Spleen (tissue), 11 donors: ENCODE measurements at regions not wholly inside any gene's neighbourhood (a gene's known extent, or its start where the extent isn't known, plus 50 kb on each side); places are given as distances from the start of the nearest gene placed in this dataset.

Source experiments
- DNase-seq: peaks from one replicate; pipeline ENCODE4 v3.0.0-alpha.2; 2020
- H3K27ac ChIP-seq, 8 donors: fragments of 200-600 bp; sonication (generic) in 7 of 8; 1 replicate in 4 of 8; 2 replicates in 4 of 8; pipeline versions ENCODE4 v1.5.0 to v1.8.0; 2016 to 2021; ENCODE audit warnings: inconsistent platforms in 4 of 8, mild to moderate bottlenecking in 4 of 8, moderate library complexity in 1 of 8
- H3K27me3 ChIP-seq, 7 donors: fragments of 200-600 bp; sonication (generic) in 6 of 7; replicated peaks in 1 of 7; 1 replicate in 4 of 7; 2 replicates in 3 of 7; pipeline versions ENCODE4 v1.5.0 to v1.8.0; 2016 to 2021; ENCODE audit warnings: inconsistent platforms in 3 of 7, mild to moderate bottlenecking in 1 of 7
- H3K36me3 ChIP-seq, 6 donors: fragments of 200-600 bp; sonication (generic) in 5 of 6; 1 replicate in 4 of 6; 2 replicates in 2 of 6; pipeline versions ENCODE4 v1.5.0 to v1.8.0; 2016 to 2021; ENCODE audit warnings: inconsistent platforms in 2 of 6
- H3K4me1 ChIP-seq, 6 donors: fragments of 200-600 bp; sonication (generic) in 5 of 6; 1 replicate in 3 of 6; 2 replicates in 3 of 6; pipeline versions ENCODE4 v1.5.0 to v1.8.0; 2016 to 2021; ENCODE audit warnings: inconsistent platforms in 3 of 6
- H3K4me3 ChIP-seq, 8 donors: fragments of 200-600 bp; sonication (generic) in 7 of 8; 1 replicate in 4 of 8; 2 replicates in 4 of 8; pipeline versions ENCODE4 v1.5.0 to v1.8.0; 2016 to 2021; ENCODE audit warnings: inconsistent platforms in 4 of 8, mild to moderate bottlenecking in 4 of 8, moderate library complexity in 2 of 8
- H3K9me3 ChIP-seq, 8 donors: fragments of 200-600 bp; sonication (generic) in 7 of 8; 1 replicate in 4 of 8; 2 replicates in 4 of 8; pipeline versions ENCODE4 v1.5.0 to v1.8.0; 2016 to 2021; ENCODE audit warnings: inconsistent platforms in 4 of 8
- POLR2A ChIP-seq, 3 donors: fragments of 450-650 bp; IDR thresholded peaks; one replicate each; pipeline ENCODE4 v1.5.1; 2017; ENCODE audit warnings: antibody characterized with exemption in 3 of 3, mild to moderate bottlenecking in 1 of 3
- POLR2AphosphoS5 ChIP-seq, 3 donors: sonication (generic); formaldehyde crosslinking; IDR thresholded peaks; one replicate each; pipeline ENCODE4 v1.5.1; 2017; ENCODE audit warnings: antibody characterized with exemption in 3 of 3
- WGBS, 5 donors: extraction: QIAGEN DNeasy Blood & Tissue Kit in 3 of 5; methylation state at CpG; one replicate each; pipeline versions ENCODE4 v1.1.5 to v1.1.7; 2013 to 2018; 5-methylcytosine and 5-hydroxymethylcytosine counted together
- intact Hi-C: fragments of 100-400 bp; cut with DNase I; formaldehyde crosslinking; loops from one replicate; pipeline ENCODE4 v1.15.0; 2023; ENCODE audit warnings: low total_unique reads
- TF ChIP-seq, protein P1 (sequence below), 11 experiments: fragments of 200-600 bp in 7 of 11; fragments of 450-650 bp in 4 of 11; sonication (generic) in 4 of 11; IDR thresholded peaks in 8 of 11; conservative IDR thresholded peaks in 3 of 11; 1 replicate in 7 of 11; 2 replicates in 4 of 11; pipeline versions ENCODE4 v1.4.0 to v1.8.0; 2016 to 2021; ENCODE audit warnings: antibody characterized with exemption in 11 of 11, inconsistent platforms in 4 of 11, mild to moderate bottlenecking in 1 of 11
- donor health status: healthy with polysubstance abuse.
- donor health status: DM: no; HTN: no; CAD: no; lungs with moderate emphysema.
- donor health status: DM: no; HTN: no; CAD: no.
- donor health status: Bipolar disorder and iron deficiency.
- donor health status: healthy.
- donor health status: DM: no; HTN: no; CAD: no.
- donor health status: DM: yes; HTN: yes; CAD: no.

DNA sequence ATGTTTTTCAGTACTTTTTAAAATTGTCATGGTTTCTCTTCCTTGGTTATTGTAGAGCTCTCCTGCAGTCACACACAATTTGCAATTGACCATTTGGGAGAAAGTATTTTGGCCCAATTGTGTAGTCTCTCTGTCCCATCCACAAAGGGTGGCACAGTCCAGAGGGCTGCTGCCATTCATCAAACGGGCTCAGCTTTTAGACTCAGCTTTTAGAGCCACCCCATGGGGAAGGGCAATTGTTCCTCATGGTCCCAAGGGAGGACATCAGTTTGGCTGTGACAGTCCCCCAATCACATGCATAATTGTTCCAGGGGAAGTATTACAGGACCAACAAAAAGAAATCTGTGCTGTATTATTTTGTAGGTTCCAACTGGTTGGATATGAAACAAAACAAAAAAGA lies 207.6 kb downstream of the ZNF462 start:
- H3K4me3 ChIP-seq = no peak overlapping the region
- no peaks in the 10 kb centered on the region for H3K27me3 ChIP-seq
- DNase-seq = no peak
- no peaks in the 10 kb centered on the region for H3K4me1 ChIP-seq
- no peaks in the 10 kb centered on the region for H3K36me3 ChIP-seq
- intact Hi-C loops = no loop called here
- no peak overlapping the region for H3K27ac ChIP-seq
- 46 to 69% (median 67%) methylated on average over 1 of the region's 1 CpG for WGBS, 5 donors
- H3K9me3 ChIP-seq = no peaks in the 10 kb centered on the region
- TF ChIP-seq POLR2AphosphoS5 (IDR thresholded peaks at IDR 0.05) (no peak), POLR2A (IDR thresholded peaks at IDR 0.05) (no peak)
- TF ChIP-seq, protein P1, sequence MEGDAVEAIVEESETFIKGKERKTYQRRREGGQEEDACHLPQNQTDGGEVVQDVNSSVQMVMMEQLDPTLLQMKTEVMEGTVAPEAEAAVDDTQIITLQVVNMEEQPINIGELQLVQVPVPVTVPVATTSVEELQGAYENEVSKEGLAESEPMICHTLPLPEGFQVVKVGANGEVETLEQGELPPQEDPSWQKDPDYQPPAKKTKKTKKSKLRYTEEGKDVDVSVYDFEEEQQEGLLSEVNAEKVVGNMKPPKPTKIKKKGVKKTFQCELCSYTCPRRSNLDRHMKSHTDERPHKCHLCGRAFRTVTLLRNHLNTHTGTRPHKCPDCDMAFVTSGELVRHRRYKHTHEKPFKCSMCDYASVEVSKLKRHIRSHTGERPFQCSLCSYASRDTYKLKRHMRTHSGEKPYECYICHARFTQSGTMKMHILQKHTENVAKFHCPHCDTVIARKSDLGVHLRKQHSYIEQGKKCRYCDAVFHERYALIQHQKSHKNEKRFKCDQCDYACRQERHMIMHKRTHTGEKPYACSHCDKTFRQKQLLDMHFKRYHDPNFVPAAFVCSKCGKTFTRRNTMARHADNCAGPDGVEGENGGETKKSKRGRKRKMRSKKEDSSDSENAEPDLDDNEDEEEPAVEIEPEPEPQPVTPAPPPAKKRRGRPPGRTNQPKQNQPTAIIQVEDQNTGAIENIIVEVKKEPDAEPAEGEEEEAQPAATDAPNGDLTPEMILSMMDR (IDR thresholded peaks at IDR 0.05 in 8 of 11, conservative IDR thresholded peaks at IDR 0.05 in 3 of 11) = no peak

DNA sequence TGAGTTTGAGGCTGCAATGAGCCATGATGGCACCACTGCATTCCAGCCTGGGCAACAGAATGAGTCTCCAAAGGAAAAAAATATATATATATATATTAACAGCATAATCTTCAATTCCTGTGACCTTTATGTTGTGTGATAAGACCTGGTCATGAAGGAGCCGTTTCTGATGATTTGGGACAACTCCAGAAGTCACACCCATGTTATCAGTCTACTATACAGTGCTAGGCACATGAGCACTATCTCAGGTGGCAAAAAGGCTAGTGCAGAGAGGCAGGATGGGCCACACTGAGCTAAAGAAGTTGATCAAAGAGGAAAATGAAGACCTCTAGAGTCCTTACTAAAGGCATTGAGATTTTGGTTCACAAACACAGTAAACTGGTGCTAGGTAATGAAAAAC lies 205.0 kb upstream of the RAD23B start:
- WGBS, 5 donors = 41 to 77% (median 66%) methylated on average over 1 of the region's 1 CpG
- intact Hi-C loops = no loop called here
- peaks cover 0 to 2% (median 0%) of the 10 kb centered on the region in 7 donors for H3K27me3 ChIP-seq
- no peaks in the 10 kb centered on the region for H3K36me3 ChIP-seq
- no peak overlapping the region for H3K4me3 ChIP-seq
- no peak overlapping the region for H3K27ac ChIP-seq
- TF ChIP-seq POLR2AphosphoS5 (IDR thresholded peaks at IDR 0.05) (no peak), POLR2A (IDR thresholded peaks at IDR 0.05) (no peak)
- TF ChIP-seq, protein P1 (IDR thresholded peaks at IDR 0.05 in 8 of 11, conservative IDR thresholded peaks at IDR 0.05 in 3 of 11) = no peak
- DNase-seq = no peak
- H3K9me3 ChIP-seq = no peaks in the 10 kb centered on the region
- no peaks in the 10 kb centered on the region for H3K4me1 ChIP-seq

DNA sequence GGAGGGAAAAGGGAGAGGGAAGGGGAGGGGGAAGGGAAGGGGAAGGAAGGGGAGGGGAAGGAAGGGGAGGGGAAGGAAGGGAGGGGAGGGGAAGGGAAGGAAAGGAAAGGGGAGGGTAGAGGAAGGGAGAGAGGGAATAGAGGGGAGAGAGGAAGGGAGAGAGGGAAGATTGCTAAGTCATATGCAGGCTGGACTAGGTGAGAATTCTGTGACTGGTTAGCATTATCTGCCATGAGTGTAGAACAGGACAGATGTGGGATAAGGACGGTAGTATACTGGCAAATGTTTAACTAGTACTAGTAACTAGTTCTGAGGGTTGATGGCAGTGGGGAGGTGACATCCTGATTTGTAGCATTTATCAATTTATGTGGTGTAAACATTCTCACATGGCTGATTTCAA lies 203.5 kb upstream of the RAD23B start:
- H3K4me3 ChIP-seq = no peak overlapping the region
- 79 to 94% (median 89%) methylated on average over 1 of the region's 1 CpG for WGBS, 5 donors
- no peaks in the 10 kb centered on the region for H3K4me1 ChIP-seq
- no peak for TF ChIP-seq POLR2AphosphoS5 (IDR thresholded peaks at IDR 0.05)
- no peak for TF ChIP-seq POLR2A (IDR thresholded peaks at IDR 0.05)
- TF ChIP-seq, protein P1 (IDR thresholded peaks at IDR 0.05 in 8 of 11, conservative IDR thresholded peaks at IDR 0.05 in 3 of 11) = no peak
- no peak overlapping the region for H3K27ac ChIP-seq
- intact Hi-C loops = no loop called here
- no peaks in the 10 kb centered on the region for H3K36me3 ChIP-seq
- no peaks in the 10 kb centered on the region for H3K9me3 ChIP-seq
- peaks cover 0 to 6% (median 0%) of the 10 kb centered on the region in 7 donors for H3K27me3 ChIP-seq
- DNase-seq = no peak

DNA sequence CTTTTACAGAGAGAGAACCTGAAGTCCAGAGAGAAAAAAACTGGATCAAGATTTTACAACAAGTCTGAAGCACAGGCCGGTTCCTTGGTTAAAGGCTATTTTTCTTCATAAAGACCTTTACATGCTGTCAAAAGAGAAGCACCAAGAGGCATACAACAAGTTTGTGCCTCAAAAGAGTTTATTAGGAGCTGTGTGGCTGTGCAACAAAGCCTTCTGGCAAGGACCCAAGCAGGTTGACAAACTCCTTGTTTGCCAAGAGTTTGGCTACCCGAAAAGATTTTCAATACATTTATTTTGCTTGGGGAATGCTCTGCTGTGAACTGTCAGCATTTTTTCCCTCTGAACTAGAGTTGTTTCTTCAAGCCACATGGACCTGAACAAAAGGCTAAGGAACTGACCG lies 202.9 kb upstream of the RAD23B start:
- WGBS, 5 donors = 78 to 88% (median 84%) methylated on average over 3 of the region's 3 CpGs
- intact Hi-C loops = no loop called here
- Histone ChIP-seq H3K4me1 (no peaks in the 10 kb centered on the region), H3K27me3 (peaks cover 0 to 6% (median 0%) of the 10 kb centered on the region in 7 donors), H3K27ac (no peak overlapping the region), H3K4me3 (no peak overlapping the region), H3K36me3 (no peaks in the 10 kb centered on the region), H3K9me3 (no peaks in the 10 kb centered on the region)
- TF ChIP-seq, protein P1 (IDR thresholded peaks at IDR 0.05 in 8 of 11, conservative IDR thresholded peaks at IDR 0.05 in 3 of 11) = no peak
- no peak for TF ChIP-seq POLR2A (IDR thresholded peaks at IDR 0.05)
- no peak for TF ChIP-seq POLR2AphosphoS5 (IDR thresholded peaks at IDR 0.05)
- no peak for DNase-seq
